ENCODE measurements at regions not wholly inside any gene's neighbourhood (a gene's known extent, or its start where the extent isn't known, plus 50 kb on each side); places are given as distances from the start of the nearest gene placed in this dataset.

DNA sequence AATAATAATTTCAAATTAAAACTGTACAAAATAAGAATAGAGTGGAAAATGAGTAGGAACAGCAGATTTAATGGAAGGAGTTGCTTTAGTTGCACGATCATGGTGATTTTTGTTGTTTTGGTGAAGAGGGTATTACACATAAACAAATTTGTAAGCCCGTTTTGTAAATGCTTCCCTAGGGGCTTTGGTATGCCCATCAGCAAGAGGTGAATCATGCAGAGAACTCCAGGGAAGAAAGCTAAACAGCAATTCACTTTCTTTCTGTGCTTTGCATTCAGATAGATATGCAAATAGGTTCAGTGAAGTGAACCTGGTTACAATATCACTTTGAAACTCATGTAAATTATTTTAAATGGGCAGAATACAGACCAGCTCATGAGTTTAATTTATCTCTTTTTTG is 422.2 kb upstream of the MTPN start:
- no peaks in the 10 kb centered on the region for H3K27me3 ChIP-seq (replicated peaks in 1 of 7)
- intact Hi-C loops (cut with DNase I; ENCODE audit: low total_unique reads) = no loop called here
- no peak for DNase-seq
- no peak for TF ChIP-seq POLR2A (IDR thresholded peaks at IDR 0.05)
- TF ChIP-seq, protein P1, sequence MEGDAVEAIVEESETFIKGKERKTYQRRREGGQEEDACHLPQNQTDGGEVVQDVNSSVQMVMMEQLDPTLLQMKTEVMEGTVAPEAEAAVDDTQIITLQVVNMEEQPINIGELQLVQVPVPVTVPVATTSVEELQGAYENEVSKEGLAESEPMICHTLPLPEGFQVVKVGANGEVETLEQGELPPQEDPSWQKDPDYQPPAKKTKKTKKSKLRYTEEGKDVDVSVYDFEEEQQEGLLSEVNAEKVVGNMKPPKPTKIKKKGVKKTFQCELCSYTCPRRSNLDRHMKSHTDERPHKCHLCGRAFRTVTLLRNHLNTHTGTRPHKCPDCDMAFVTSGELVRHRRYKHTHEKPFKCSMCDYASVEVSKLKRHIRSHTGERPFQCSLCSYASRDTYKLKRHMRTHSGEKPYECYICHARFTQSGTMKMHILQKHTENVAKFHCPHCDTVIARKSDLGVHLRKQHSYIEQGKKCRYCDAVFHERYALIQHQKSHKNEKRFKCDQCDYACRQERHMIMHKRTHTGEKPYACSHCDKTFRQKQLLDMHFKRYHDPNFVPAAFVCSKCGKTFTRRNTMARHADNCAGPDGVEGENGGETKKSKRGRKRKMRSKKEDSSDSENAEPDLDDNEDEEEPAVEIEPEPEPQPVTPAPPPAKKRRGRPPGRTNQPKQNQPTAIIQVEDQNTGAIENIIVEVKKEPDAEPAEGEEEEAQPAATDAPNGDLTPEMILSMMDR (IDR thresholded peaks at IDR 0.05 in 8 of 11, conservative IDR thresholded peaks at IDR 0.05 in 3 of 11) = no peak
- no peak for TF ChIP-seq POLR2AphosphoS5 (IDR thresholded peaks at IDR 0.05)
- no peak overlapping the region for H3K4me3 ChIP-seq
- H3K4me1 ChIP-seq = no peaks in the 10 kb centered on the region
- H3K27ac ChIP-seq = no peak overlapping the region
- WGBS, 5 donors = 43 to 52% (median 47%) methylated on average over 2 of the region's 2 CpGs
- no peaks in the 10 kb centered on the region for H3K36me3 ChIP-seq
- H3K9me3 ChIP-seq = no peaks in the 10 kb centered on the region

DNA sequence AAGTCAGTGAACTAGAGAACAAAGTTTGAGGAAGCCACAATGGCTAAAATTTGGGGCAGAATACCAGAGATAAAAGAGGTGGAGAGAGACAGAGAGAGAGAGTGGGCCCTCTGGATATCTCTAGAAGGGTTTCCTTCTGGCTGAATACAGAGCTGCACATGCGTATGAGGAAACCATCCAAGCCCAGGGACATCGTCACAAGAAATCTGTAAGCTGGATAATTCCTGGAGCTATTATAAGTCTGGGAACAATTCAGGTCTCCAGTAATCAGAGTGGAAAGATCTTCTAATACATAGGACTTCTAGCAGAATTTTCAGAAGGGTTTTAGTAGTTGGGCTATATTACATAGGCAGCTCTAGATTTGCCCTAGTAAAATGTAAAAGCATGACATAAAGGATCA is 415.7 kb upstream of the MTPN start:
- Histone ChIP-seq H3K36me3 (no peaks in the 10 kb centered on the region), H3K4me3 (no peak overlapping the region), H3K27ac (no peak overlapping the region), H3K4me1 (no peaks in the 10 kb centered on the region), H3K9me3 (no peaks in the 10 kb centered on the region), H3K27me3 (replicated peaks in 1 of 7) (no peaks in the 10 kb centered on the region)
- TF ChIP-seq POLR2AphosphoS5 (IDR thresholded peaks at IDR 0.05) = no peak
- TF ChIP-seq POLR2A (IDR thresholded peaks at IDR 0.05) = no peak
- TF ChIP-seq, protein P1 (IDR thresholded peaks at IDR 0.05 in 8 of 11, conservative IDR thresholded peaks at IDR 0.05 in 3 of 11) = no peak
- no peak for DNase-seq
- intact Hi-C loops (cut with DNase I; ENCODE audit: low total_unique reads) = no loop called here
- WGBS, 5 donors = 84 to 96% (median 92%) methylated on average over 2 of the region's 2 CpGs

DNA sequence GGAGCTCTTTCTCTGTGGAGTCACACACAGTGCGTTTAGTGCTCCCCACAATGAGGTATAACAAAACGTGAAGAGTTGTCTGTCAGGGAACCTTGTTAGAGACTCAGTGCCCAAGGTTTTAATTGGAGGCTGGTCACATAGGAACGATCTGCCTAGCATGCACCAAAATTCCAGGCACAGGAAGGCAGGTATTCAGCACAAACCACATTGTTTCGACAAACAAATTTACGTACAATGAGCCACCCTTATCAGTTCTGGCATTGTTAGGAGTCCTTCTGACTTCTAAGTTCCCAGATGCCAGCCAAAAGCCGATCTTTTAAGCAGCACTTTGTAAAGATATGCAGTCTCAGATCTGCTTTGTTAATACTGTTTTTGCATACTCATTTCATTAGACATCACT is 414.2 kb upstream of the MTPN start:
- TF ChIP-seq, protein P1 (IDR thresholded peaks at IDR 0.05 in 8 of 11, conservative IDR thresholded peaks at IDR 0.05 in 3 of 11) = no peak
- TF ChIP-seq POLR2A (IDR thresholded peaks at IDR 0.05) (no peak), POLR2AphosphoS5 (IDR thresholded peaks at IDR 0.05) (no peak)
- no peak overlapping the region for H3K4me3 ChIP-seq
- no peaks in the 10 kb centered on the region for H3K9me3 ChIP-seq
- no peak for DNase-seq
- no peaks in the 10 kb centered on the region for H3K27me3 ChIP-seq (replicated peaks in 1 of 7)
- H3K27ac ChIP-seq = no peak overlapping the region
- 60 to 71% (median 70%) methylated on average over 6 of the region's 6 CpGs for WGBS, 5 donors
- intact Hi-C loops (cut with DNase I; ENCODE audit: low total_unique reads) = no loop called here
- no peaks in the 10 kb centered on the region for H3K4me1 ChIP-seq
- no peaks in the 10 kb centered on the region for H3K36me3 ChIP-seq

DNA sequence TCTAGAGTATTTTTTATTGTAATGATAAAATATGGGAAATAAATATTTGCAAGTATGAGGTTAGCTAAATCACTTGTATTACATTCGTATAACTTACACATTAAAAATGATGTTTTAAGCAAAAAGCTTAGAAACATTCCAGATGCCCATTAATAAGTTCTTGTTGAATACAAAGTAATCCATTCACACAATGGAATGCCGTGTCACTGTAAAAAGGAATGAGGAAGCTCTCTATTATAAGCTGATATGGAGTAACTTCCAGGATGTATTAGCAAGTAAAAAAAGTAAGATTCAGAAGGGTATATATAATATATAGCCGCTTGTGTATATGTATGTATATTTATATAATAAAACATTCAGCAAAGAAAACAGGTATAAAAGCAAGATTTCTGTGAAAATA is 412.8 kb upstream of the MTPN start:
- Histone ChIP-seq H3K27ac (no peak overlapping the region), H3K4me1 (no peaks in the 10 kb centered on the region), H3K4me3 (no peak overlapping the region), H3K9me3 (no peaks in the 10 kb centered on the region), H3K27me3 (replicated peaks in 1 of 7) (no peaks in the 10 kb centered on the region), H3K36me3 (no peaks in the 10 kb centered on the region)
- 66 to 72% (median 67%) methylated on average over 3 of the region's 3 CpGs for WGBS, 5 donors
- TF ChIP-seq, protein P1 (IDR thresholded peaks at IDR 0.05 in 8 of 11, conservative IDR thresholded peaks at IDR 0.05 in 3 of 11) = no peak
- TF ChIP-seq POLR2A (IDR thresholded peaks at IDR 0.05) = no peak
- no peak for TF ChIP-seq POLR2AphosphoS5 (IDR thresholded peaks at IDR 0.05)
- no peak for DNase-seq
- intact Hi-C loops (cut with DNase I; ENCODE audit: low total_unique reads) = no loop called here
